ENCODE measurements at regions not wholly inside any gene's neighbourhood (a gene's known extent, or its start where the extent isn't known, plus 50 kb on each side); places are given as distances from the start of the nearest gene placed in this dataset.

GRCh38 chr22:44580176-44581095 is 82.4 kb upstream of the RTL6 start:
- DNase-seq (ENCODE audit: low spot score) = no peak
- TF ChIP-seq, protein P1, sequence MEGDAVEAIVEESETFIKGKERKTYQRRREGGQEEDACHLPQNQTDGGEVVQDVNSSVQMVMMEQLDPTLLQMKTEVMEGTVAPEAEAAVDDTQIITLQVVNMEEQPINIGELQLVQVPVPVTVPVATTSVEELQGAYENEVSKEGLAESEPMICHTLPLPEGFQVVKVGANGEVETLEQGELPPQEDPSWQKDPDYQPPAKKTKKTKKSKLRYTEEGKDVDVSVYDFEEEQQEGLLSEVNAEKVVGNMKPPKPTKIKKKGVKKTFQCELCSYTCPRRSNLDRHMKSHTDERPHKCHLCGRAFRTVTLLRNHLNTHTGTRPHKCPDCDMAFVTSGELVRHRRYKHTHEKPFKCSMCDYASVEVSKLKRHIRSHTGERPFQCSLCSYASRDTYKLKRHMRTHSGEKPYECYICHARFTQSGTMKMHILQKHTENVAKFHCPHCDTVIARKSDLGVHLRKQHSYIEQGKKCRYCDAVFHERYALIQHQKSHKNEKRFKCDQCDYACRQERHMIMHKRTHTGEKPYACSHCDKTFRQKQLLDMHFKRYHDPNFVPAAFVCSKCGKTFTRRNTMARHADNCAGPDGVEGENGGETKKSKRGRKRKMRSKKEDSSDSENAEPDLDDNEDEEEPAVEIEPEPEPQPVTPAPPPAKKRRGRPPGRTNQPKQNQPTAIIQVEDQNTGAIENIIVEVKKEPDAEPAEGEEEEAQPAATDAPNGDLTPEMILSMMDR (IDR thresholded peaks at IDR 0.05) = no peak
- Histone ChIP-seq H3K27ac (no peak overlapping the region), H3K36me3 (no peaks in the 10 kb centered on the region), H3K4me1 (ENCODE audit: control insufficient read depth in 1 of 2, low read depth in 2 of 2) (no peaks in the 10 kb centered on the region), H3K4me3 (no peak overlapping the region), H3K9me3 (no peaks in the 10 kb centered on the region), H3K27me3 (replicated peaks; ENCODE audit: insufficient read depth) (no peaks in the 10 kb centered on the region)
- no peak for ATAC-seq (ENCODE audit: insufficient number of reproducible peaks, low FRiP score, low read depth)

DNA sequence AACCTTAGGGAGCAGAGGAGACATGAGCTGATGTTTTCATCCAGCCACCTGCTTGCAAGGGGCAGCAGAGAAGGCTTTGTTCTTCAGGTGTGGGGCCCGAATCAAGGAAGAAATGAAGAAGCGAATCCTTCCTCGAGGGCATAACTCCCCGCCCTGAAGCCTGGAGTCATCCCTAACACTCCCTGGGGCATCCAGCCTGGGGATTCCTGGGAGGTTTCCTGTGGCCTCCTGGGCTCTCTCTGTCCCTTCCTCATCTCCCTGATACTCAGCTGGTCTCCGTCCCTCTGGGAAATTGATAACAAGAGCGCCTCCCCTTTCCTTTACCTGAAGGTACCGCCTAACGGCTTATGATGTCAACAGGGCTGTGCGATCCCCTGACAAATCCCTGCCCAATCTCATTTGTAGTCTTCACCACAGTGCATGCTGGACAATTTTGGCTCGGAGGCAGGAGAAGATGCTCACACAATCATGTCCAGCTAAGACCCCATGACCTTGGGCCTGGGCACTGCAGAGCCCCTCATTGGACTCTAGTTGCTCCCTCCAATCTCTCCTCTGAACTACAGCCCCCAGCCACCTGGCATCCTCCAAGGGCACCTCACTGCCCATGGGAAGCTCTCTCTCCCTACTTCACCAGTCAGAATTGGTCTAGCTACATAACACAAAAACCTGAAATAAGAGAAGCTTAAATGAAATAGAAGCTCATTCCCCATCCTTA is 80.6 kb upstream of the RTL6 start:
- H3K27ac ChIP-seq = no peak overlapping the region
- no peaks in the 10 kb centered on the region for H3K36me3 ChIP-seq
- TF ChIP-seq, protein P1 (IDR thresholded peaks at IDR 0.05) = no peak
- no peak overlapping the region for H3K4me3 ChIP-seq
- ATAC-seq (ENCODE audit: insufficient number of reproducible peaks, low FRiP score, low read depth) (no peak), DNase-seq (ENCODE audit: low spot score) (no peak)
- H3K27me3 ChIP-seq (replicated peaks; ENCODE audit: insufficient read depth) = no peaks in the 10 kb centered on the region
- peaks cover 1 to 8% of the 10 kb centered on the region in 2 donors for H3K4me1 ChIP-seq (ENCODE audit: control insufficient read depth in 1 of 2, low read depth in 2 of 2)
- H3K9me3 ChIP-seq = no peaks in the 10 kb centered on the region

GRCh38 chr22:44578110-44578457 is 80.1 kb upstream of the RTL6 start:
- TF ChIP-seq, protein P1 (IDR thresholded peaks at IDR 0.05) = no peak
- Histone ChIP-seq H3K36me3 (no peaks in the 10 kb centered on the region), H3K4me1 (ENCODE audit: control insufficient read depth in 1 of 2, low read depth in 2 of 2) (peaks cover 2 to 11% of the 10 kb centered on the region in 2 donors), H3K27ac (no peak overlapping the region), H3K27me3 (replicated peaks; ENCODE audit: insufficient read depth) (no peaks in the 10 kb centered on the region), H3K4me3 (no peak overlapping the region), H3K9me3 (no peaks in the 10 kb centered on the region)
- no peak for ATAC-seq (ENCODE audit: insufficient number of reproducible peaks, low FRiP score, low read depth)
- DNase-seq (ENCODE audit: low spot score) = no peak

- ATAC-seq (ENCODE audit: insufficient number of reproducible peaks, low FRiP score, low read depth) (no peak), DNase-seq (ENCODE audit: low spot score) (no peak)
- no peaks in the 10 kb centered on the region for H3K9me3 ChIP-seq
- no peaks in the 10 kb centered on the region for H3K36me3 ChIP-seq
- TF ChIP-seq, protein P1 (IDR thresholded peaks at IDR 0.05) = no peak
- no peak overlapping the region for H3K27ac ChIP-seq
- H3K27me3 ChIP-seq (replicated peaks; ENCODE audit: insufficient read depth) = no peaks in the 10 kb centered on the region
- peaks cover 2 to 11% of the 10 kb centered on the region in 2 donors for H3K4me1 ChIP-seq (ENCODE audit: control insufficient read depth in 1 of 2, low read depth in 2 of 2)
- no peak overlapping the region for H3K4me3 ChIP-seq
Observed at GRCh38 chr22:44577391-44578109, 79.5 kb upstream of the RTL6 start.
